SK-N-MC (cell line): ENCODE measurements at regions not wholly inside any gene's neighbourhood (a gene's known extent, or its start where the extent isn't known, plus 50 kb on each side); places are given as distances from the start of the nearest gene placed in this dataset.

Experiments used
- EZH2 ChIP-seq: fragments of 200-600 bp; sonication (generic); IDR thresholded peaks from one replicate; pipeline ENCODE4 v1.6.1; 2017; ENCODE audit warnings: antibody characterized with exemption
- FOXP2 ChIP-seq: optimal IDR thresholded peaks from 2 replicates; pipeline ENCODE3; 2011; ENCODE audit warnings: mild to moderate bottlenecking, moderate library complexity; ENCODE audit not compliant: insufficient read depth; ENCODE audit errors: extremely low read length, control extremely low read depth
- POLR2AphosphoS5 ChIP-seq: IDR thresholded peaks from 2 replicates; pipeline ENCODE4 v1.6.1; 2012; ENCODE audit warnings: mild to moderate bottlenecking, low read depth, low read length, borderline replicate concordance

DNA sequence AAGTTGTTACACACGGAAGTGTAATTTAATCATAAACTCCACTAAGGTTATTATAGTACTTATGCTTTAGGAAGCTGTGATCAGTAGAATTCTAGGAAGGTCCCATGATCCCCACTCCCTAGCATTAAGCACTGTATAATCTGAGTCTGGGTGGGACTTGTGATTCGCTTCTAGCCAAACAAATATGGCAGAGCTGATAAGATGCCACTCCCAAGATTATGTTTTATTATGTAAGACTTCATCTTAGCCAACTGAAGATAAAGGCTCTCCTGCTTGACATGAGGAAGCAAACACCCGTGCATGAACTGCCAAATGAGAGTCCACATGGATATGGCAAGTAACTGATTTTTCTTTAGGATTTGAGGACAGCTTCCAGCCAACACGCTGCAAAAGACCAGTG, 186.4 kb upstream of the NDST3 start:
- TF ChIP-seq POLR2AphosphoS5: no peak
- no peak for TF ChIP-seq EZH2
- TF ChIP-seq FOXP2: no peak
